ENCODE measurements at regions not wholly inside any gene's neighbourhood (a gene's known extent, or its start where the extent isn't known, plus 50 kb on each side); places are given as distances from the start of the nearest gene placed in this dataset.
"Not testable (repeated sequence)": the region's sequence is repeated elsewhere in the genome, so short reads cannot be mapped to it uniquely, and the experiment has no call there.

DNA sequence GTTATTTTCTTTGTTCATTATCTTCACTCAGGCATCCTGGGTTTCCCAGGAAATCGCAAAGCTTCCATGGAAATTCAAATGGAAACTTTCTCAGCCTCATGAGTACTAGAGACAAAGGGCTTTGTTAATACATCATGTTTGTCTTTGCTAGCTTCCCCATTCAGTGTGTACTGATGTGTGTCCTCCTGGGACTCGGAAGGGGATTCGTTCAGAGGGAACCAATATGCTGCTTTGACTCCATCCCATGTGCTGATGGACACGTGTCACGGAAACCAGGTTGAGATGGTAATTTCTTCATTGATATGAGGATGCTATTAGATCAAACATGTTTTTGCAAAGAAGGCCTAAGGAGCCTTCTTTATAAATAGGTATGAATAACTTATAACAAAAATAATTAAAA lies 87.0 kb upstream of the KCNAB1 start:
- no peak overlapping the region for H3K27ac ChIP-seq (ENCODE audit: low read length)
- DNase-seq (no peak), ATAC-seq (no peak)
- no peaks in the 10 kb centered on the region for H3K4me1 ChIP-seq (ENCODE audit: control insufficient read depth, insufficient read depth, low read length)
- no peaks in the 10 kb centered on the region for H3K27me3 ChIP-seq (ENCODE audit: control insufficient read depth, insufficient read depth)
- no peaks in the 10 kb centered on the region for H3K9me3 ChIP-seq (ENCODE audit: control insufficient read depth, low read length)
- WGBS, result 85% methylated on average over 5 of the region's 5 CpGs
- intact Hi-C loops (cut with DNase I), result no loop called here
- H3K4me3 ChIP-seq (ENCODE audit: low read length), result no peak overlapping the region

DNA sequence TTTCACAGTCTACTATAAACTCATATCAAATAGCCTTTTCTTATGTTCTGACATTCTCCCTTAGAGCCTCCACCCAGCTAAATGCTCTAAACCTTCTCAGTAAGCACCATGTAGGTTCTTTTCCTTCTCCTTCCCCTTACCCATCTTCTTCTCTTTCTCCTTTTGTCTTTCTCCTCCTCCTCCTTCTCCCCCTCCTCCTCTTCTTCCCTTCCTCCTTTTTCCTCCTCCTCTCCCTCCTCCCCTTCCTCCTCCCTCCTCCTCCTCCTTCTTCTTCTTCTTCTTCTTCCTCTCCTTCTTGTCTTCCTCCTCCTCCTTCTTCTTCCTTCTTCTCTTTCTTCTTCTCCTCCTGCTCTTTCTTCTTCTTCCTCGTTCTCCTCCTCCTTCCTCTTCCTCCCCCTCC lies 85.2 kb upstream of the KCNAB1 start:
- H3K9me3 ChIP-seq (ENCODE audit: control insufficient read depth, low read length), result no peaks in the 10 kb centered on the region
- WGBS, result 73% methylated on average over 1 of the region's 1 CpG
- intact Hi-C loops (cut with DNase I), result no loop called here
- H3K4me3 ChIP-seq (ENCODE audit: low read length), result no peak overlapping the region
- no peak for ATAC-seq
- H3K4me1 ChIP-seq (ENCODE audit: control insufficient read depth, insufficient read depth, low read length), result no peaks in the 10 kb centered on the region
- H3K27me3 ChIP-seq (ENCODE audit: control insufficient read depth, insufficient read depth), result no peaks in the 10 kb centered on the region
- no peak for DNase-seq
- H3K27ac ChIP-seq (ENCODE audit: low read length), result no peak overlapping the region

DNA sequence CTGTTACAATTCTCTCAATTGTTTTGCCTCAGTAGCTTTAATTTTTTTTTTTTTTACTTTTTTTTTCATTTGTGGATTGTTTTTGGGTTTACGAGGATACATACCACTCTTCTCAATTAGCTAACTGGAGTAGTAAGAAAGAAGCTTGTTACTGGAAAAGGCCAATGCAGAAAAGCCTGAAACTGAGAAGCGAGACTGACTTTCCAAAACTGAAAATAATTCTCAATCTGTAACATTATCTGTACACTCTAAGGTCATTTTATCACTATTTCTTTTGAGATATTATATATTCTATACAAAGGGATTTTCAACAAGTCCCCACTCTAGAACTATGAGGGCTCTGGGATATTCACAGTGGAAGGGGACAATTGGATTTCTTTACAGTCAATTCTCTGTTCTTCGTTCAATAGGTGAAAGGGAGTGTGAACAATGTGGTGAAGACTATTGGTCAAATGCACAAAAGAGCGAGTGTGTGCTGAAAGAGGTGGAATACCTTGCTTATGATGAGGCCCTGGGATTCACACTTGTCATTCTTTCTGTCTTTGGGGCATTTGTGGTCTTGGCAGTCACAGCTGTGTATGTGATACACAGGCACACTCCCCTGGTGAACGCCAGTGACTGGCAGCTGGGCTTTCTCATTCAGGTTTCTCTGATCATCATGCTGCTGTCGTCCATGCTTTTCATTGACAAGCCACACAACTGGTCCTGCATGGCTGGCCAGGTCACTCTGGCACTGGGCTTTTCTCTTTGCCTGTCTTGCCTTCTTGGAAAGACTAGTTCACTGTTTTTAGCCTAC lies 83.9 kb upstream of the KCNAB1 start:
- H3K9me3 ChIP-seq (ENCODE audit: control insufficient read depth, low read length), result no peaks in the 10 kb centered on the region
- intact Hi-C loops (cut with DNase I), result no loop called here
- ATAC-seq, result no peak

DNA sequence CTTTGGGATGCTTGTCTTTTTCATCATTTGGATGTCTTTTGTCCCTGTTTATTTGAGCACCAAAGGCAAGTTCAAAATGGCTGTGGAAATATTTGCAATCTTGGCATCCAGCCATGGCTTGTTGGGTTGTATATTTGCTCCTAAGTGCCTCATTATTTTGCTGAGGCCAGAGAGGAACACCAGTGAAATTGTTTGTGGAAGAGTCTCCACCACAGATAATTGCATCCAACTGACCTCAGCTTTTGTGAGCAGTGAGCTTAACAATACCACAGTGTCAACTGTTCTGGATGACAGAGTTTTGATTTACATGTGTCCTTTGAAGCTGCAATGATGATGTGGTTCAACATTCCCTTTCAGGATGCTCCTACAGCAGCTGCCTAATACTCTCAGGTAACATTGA lies 83.0 kb upstream of the KCNAB1 start:
- no peak overlapping the region for H3K4me3 ChIP-seq (ENCODE audit: low read length)
- DNase-seq (no peak), ATAC-seq (no peak)
- no peaks in the 10 kb centered on the region for H3K9me3 ChIP-seq (ENCODE audit: control insufficient read depth, low read length)
- H3K27me3 ChIP-seq (ENCODE audit: control insufficient read depth, insufficient read depth), result no peaks in the 10 kb centered on the region
- intact Hi-C loops (cut with DNase I), result no loop called here
- no peak overlapping the region for H3K27ac ChIP-seq (ENCODE audit: low read length)
- H3K4me1 ChIP-seq (ENCODE audit: control insufficient read depth, insufficient read depth, low read length), result no peaks in the 10 kb centered on the region

More for the DNA sequence above, 83.9 kb upstream of the KCNAB1 start:
- no peaks in the 10 kb centered on the region for H3K27me3 ChIP-seq (ENCODE audit: control insufficient read depth, insufficient read depth)
- no peak for DNase-seq
- no peaks in the 10 kb centered on the region for H3K4me1 ChIP-seq (ENCODE audit: control insufficient read depth, insufficient read depth, low read length)
- H3K27ac ChIP-seq (ENCODE audit: low read length), result no peak overlapping the region
- WGBS, result 87% methylated on average over 6 of the region's 6 CpGs
- no peak overlapping the region for H3K4me3 ChIP-seq (ENCODE audit: low read length)

DNA sequence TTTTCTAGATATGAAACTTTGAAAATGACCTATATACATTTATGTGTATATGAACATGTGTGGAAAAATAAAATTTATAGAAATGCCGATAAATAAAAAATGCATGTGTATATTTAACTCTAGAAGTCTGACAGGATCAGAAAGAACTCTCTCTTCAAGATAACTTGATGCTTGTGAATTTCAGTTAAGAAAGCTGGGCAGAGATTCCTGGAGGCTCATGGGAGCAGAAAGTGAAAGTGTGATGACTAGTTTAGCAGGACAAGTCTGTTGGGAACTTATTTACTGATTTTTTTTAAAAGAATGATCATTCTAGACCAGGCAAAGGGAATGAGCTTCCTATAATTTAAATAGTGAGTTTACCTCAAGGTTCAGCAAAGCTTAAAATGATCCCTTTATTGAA lies 81.5 kb upstream of the KCNAB1 start:
- H3K27me3 ChIP-seq (ENCODE audit: control insufficient read depth, insufficient read depth), result no peaks in the 10 kb centered on the region
- intact Hi-C loops (cut with DNase I), result no loop called here
- no peaks in the 10 kb centered on the region for H3K4me1 ChIP-seq (ENCODE audit: control insufficient read depth, insufficient read depth, low read length)
- no peak overlapping the region for H3K27ac ChIP-seq (ENCODE audit: low read length)
- no peak for ATAC-seq
- 65% methylated on average over 1 of the region's 1 CpG for WGBS
- H3K4me3 ChIP-seq (ENCODE audit: low read length), result no peak overlapping the region
- DNase-seq, result no peak
- H3K9me3 ChIP-seq (ENCODE audit: control insufficient read depth, low read length), result no peaks in the 10 kb centered on the region

DNA sequence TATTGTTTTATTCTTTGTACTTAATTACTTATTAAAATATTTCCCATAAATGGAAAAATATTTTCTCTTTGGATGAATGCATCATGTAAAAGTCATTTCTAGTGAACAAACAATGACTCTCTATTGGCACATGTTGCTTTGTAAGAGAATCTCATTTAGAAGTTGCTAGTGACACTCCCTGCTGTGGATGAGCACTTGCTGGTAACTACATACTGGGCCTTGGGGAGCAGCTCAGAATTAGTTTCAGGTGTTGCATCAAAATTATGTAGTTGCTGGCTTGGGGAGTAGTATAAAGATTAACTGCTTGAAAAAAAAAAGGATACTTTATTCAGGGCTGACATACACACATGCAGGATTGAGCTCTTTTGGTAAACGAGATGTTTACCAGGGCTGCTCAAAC lies 80.3 kb upstream of the KCNAB1 start:
- H3K27ac ChIP-seq (ENCODE audit: low read length), result no peak overlapping the region
- H3K4me1 ChIP-seq (ENCODE audit: control insufficient read depth, insufficient read depth, low read length), result no peaks in the 10 kb centered on the region
- no peaks in the 10 kb centered on the region for H3K27me3 ChIP-seq (ENCODE audit: control insufficient read depth, insufficient read depth)
- ATAC-seq, result no peak
- WGBS, result 82% methylated on average over 1 of the region's 1 CpG
- no peaks in the 10 kb centered on the region for H3K9me3 ChIP-seq (ENCODE audit: control insufficient read depth, low read length)
- no peak overlapping the region for H3K4me3 ChIP-seq (ENCODE audit: low read length)
- DNase-seq, result no peak
- intact Hi-C loops (cut with DNase I), result loop anchor here in 1 of 4 donors (10.0 kb wide), 1 partner anchor 105 kb away; no protein-coding TSS in a partner anchor

DNA sequence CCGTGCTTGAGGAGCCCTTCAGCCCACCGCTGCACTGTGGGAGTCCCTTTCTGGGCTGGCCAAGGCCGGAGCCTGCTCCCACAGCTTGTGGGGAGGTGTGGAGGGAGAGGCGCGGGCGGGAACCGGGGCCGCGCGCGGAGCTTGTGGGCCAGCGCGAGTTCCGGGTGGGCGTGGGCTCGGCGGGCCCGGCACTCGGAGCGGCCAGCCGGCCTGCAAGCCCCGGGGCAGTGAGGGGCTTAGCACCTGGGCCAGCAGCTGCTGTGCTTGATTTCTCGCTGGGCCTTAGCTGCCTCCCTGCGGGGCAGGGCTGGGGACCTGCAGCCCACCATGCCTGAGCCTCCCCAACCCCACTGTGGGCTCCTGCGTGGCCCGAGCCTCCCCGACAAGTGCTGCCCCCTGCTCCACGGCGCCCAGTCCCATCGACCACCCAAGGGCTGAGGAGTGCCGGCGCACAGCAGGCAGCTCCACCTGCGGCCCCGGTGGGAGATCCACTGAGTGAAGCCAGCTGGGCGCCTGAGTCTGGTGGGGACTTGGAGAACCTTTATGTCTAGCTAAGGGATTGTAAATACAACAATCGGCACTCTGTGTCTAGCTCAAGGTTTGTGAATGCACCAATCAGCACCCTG lies 79.0 kb upstream of the KCNAB1 start:
- H3K4me1 ChIP-seq (ENCODE audit: control insufficient read depth, insufficient read depth, low read length); H3K4me3 ChIP-seq (ENCODE audit: low read length); H3K27me3 ChIP-seq (ENCODE audit: control insufficient read depth, insufficient read depth); H3K27ac ChIP-seq (ENCODE audit: low read length); H3K9me3 ChIP-seq (ENCODE audit: control insufficient read depth, low read length); ATAC-seq: not testable (repeated sequence)
- 96% methylated on average over 36 of the region's 36 CpGs for WGBS
- intact Hi-C loops (cut with DNase I), result loop anchor here in 1 of 4 donors (10.0 kb wide), 1 partner anchor 103 kb away; no protein-coding TSS in a partner anchor
- DNase-seq, result peak in 2 of 3 donors; percentile 12 to 48

DNA sequence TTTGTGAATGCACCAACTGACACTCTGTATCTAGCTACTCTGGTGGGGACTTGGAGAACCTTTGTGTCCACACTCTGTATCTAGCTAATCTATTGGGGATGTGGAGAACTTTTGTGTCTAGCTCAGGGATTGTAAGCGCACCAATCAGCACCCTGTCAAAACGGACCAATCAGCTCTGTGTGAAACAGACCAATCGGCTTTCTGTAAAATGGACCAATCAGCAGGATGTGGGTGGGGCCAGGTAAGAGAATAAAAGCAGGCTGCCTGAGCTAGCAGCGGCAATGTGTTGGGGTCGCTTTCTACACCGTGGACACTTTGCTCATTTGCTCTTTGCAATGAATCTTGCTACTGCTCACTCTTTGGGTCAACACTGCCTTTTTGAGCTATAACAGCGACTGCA lies 78.5 kb upstream of the KCNAB1 start:
- intact Hi-C loops (cut with DNase I), result loop anchor here in 1 of 4 donors (10.0 kb wide), 1 partner anchor 103 kb away; no protein-coding TSS in a partner anchor
- H3K27me3 ChIP-seq (ENCODE audit: control insufficient read depth, insufficient read depth), result not testable (repeated sequence)
- WGBS, result 88% methylated on average over 7 of the region's 7 CpGs

DNA sequence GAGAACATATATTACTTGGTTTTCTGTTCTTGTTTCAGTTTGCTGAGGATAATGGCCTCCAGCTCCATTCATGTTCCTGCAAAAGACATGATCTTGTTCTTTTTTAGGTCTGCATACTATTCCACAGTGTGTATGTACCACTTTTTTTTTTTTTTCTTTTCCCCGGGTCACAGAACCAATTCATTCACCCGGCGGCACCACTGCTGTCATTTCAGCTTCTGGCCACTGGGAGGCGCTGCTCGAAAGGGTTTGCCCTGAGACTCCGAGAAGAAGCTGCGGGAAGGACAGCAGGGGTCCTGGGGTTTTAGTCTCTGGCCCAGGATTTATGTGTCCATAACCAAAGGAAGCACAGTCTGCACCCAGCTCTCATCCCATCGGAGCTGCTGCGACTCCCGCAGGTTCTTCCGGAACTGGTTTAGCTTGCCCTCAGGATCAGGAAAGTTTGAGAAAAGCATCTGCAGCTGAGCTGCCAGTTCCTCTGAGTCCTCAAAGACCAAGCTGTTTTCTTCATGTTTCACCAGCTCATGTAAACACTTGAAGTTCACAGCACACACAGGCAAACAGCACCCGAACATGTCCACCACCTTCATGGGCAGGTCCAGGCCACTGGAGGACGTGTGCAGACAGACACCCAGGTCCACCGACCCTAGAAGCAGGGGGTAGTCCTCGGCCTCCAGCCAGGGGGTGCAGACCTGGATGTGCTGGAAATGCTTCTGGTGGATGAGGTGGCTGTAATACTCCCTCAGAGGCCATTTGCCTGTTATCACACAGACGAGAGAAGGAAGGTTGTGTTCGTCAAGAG lies 76.3 kb upstream of the KCNAB1 start:
- ATAC-seq; H3K27ac ChIP-seq (ENCODE audit: low read length); H3K4me1 ChIP-seq (ENCODE audit: control insufficient read depth, insufficient read depth, low read length); H3K27me3 ChIP-seq (ENCODE audit: control insufficient read depth, insufficient read depth); H3K9me3 ChIP-seq (ENCODE audit: control insufficient read depth, low read length); H3K4me3 ChIP-seq (ENCODE audit: low read length): not testable (repeated sequence)
- intact Hi-C loops (cut with DNase I), result loop anchor here in 1 of 4 donors (10.0 kb wide), 1 partner anchor 101 kb away; no protein-coding TSS in a partner anchor
- 46% methylated on average over 17 of the region's 17 CpGs for WGBS
- DNase-seq, result peak; percentile 38 to 82 (median 77)

More for the DNA sequence above, 78.5 kb upstream of the KCNAB1 start:
- H3K4me1 ChIP-seq (ENCODE audit: control insufficient read depth, insufficient read depth, low read length); H3K27ac ChIP-seq (ENCODE audit: low read length); DNase-seq; ATAC-seq; H3K4me3 ChIP-seq (ENCODE audit: low read length); H3K9me3 ChIP-seq (ENCODE audit: control insufficient read depth, low read length): not testable (repeated sequence)

DNA sequence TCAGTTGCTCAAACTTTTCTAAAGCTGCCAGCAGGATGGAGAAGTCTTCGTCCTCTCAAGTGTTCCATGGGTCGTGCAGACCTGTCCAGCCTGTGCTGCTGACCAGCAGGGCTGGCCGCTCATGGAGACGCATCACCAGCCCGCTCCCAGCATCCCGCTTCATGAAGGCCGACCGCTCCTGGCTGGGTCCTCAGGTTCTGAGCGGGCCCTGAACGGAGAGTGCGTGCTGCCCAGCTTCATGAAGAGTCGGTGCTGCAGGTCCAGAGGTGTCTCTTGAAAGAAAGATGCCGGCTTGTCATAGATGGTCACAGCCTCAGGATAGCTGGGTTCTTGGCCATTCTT lies 75.8 kb upstream of the KCNAB1 start:
- H3K9me3 ChIP-seq (ENCODE audit: control insufficient read depth, low read length), result no peaks in the 10 kb centered on the region
- no peak overlapping the region for H3K4me3 ChIP-seq (ENCODE audit: low read length)
- H3K27ac ChIP-seq (ENCODE audit: low read length), result no peak overlapping the region
- ATAC-seq (no peak), DNase-seq (peak in 2 of 3 donors; percentile 34 to 47)
- intact Hi-C loops (cut with DNase I), result loop anchor here in 1 of 4 donors (10.0 kb wide), 1 partner anchor 100 kb away; no protein-coding TSS in a partner anchor
- no peaks in the 10 kb centered on the region for H3K4me1 ChIP-seq (ENCODE audit: control insufficient read depth, insufficient read depth, low read length)
- no peaks in the 10 kb centered on the region for H3K27me3 ChIP-seq (ENCODE audit: control insufficient read depth, insufficient read depth)
- 96% methylated on average over 13 of the region's 13 CpGs for WGBS

DNA sequence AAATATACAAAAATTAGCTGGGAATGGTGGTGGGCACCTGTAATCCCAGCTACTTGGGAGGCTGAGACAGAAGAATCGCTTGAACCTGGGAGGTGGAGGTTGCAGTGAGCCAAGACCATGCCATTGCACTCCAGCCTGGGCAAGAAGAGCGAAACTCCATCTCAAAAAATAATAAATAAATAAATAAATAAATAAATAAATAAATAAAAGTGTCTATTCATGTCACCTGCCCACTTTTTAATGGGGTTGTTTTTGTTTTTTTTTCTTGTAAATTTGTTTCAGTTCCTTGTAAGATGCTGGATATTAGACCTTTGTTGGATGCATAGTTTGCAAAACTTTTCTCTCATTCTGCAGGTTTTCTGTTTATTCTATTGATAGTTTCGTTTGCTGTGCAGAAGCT lies 71.9 kb upstream of the KCNAB1 start:
- WGBS, result 95% methylated on average over 3 of the region's 3 CpGs
- intact Hi-C loops (cut with DNase I), result loop anchor here in 1 of 4 donors (10.0 kb wide), 1 partner anchor 96 kb away; no protein-coding TSS in a partner anchor
- not testable (repeated sequence) for DNase-seq

More for the DNA sequence above, 71.9 kb upstream of the KCNAB1 start:
- not testable (repeated sequence) for H3K27ac ChIP-seq (ENCODE audit: low read length); H3K27me3 ChIP-seq (ENCODE audit: control insufficient read depth, insufficient read depth); ATAC-seq; H3K4me1 ChIP-seq (ENCODE audit: control insufficient read depth, insufficient read depth, low read length); H3K9me3 ChIP-seq (ENCODE audit: control insufficient read depth, low read length); H3K4me3 ChIP-seq (ENCODE audit: low read length)
